ENCODE measurements at regions not wholly inside any gene's neighbourhood (a gene's known extent, or its start where the extent isn't known, plus 50 kb on each side); places are given as distances from the start of the nearest gene placed in this dataset.

DNA sequence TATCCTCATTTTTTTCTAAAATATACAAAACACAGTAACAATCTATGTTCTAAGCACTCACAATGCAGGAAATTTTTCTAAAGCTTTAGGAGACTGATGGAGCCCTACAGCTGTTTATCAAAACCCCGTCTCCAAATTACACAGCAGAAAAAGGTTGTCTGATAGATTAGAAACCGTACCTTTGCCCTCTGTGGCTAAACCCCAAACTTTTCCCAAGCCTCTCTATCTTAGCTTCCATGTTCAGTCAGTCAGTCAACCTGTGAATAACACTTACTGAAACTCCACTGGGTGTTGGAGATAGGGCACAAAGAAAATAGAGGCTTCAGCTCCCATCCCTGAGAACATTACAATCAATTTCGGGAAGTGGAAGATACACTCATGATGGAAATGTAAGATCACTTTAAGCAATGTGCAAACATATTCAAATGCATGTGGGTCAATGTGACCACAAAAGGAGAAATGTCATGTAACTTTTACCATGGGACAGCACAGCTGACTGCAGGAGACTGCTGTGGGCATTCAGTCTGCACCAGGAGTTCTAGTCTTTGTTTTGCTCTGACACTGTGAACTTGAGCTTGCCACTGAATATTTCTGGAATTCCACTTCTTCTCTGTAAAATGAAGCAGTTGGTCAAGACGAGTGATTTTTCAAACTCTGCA is 279.5 kb upstream of the PIK3R1 start:
- TF ChIP-seq, protein P1, sequence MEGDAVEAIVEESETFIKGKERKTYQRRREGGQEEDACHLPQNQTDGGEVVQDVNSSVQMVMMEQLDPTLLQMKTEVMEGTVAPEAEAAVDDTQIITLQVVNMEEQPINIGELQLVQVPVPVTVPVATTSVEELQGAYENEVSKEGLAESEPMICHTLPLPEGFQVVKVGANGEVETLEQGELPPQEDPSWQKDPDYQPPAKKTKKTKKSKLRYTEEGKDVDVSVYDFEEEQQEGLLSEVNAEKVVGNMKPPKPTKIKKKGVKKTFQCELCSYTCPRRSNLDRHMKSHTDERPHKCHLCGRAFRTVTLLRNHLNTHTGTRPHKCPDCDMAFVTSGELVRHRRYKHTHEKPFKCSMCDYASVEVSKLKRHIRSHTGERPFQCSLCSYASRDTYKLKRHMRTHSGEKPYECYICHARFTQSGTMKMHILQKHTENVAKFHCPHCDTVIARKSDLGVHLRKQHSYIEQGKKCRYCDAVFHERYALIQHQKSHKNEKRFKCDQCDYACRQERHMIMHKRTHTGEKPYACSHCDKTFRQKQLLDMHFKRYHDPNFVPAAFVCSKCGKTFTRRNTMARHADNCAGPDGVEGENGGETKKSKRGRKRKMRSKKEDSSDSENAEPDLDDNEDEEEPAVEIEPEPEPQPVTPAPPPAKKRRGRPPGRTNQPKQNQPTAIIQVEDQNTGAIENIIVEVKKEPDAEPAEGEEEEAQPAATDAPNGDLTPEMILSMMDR (IDR thresholded peaks at IDR 0.05), result no peak
- TF ChIP-seq FOXP1 (CRISPR knock-in tag; IDR thresholded peaks at IDR 0.05; ENCODE audit: borderline replicate concordance), result no peak
- TF ChIP-seq PREB (CRISPR knock-in tag; IDR thresholded peaks at IDR 0.05; ENCODE audit: borderline replicate concordance), result no peak
- TF ChIP-seq ZNF121 (CRISPR knock-in tag; IDR thresholded peaks at IDR 0.05), result no peak
- TF ChIP-seq MYBL2 (CRISPR knock-in tag; IDR thresholded peaks at IDR 0.05), result no peak
- no peak for TF ChIP-seq NR3C1 (CRISPR knock-in tag; conservative IDR thresholded peaks at IDR 0.05; ENCODE audit: low read depth)
- TF ChIP-seq USF2 (CRISPR knock-in tag; IDR thresholded peaks at IDR 0.05), result no peak
- no peak for TF ChIP-seq ZNF416 (CRISPR knock-in tag; IDR thresholded peaks at IDR 0.05)
- TF ChIP-seq JUN (CRISPR knock-in tag; IDR thresholded peaks at IDR 0.05), result no peak
- TF ChIP-seq ATF6 (CRISPR knock-in tag; IDR thresholded peaks at IDR 0.05), result no peak
- TF ChIP-seq, protein P2, sequence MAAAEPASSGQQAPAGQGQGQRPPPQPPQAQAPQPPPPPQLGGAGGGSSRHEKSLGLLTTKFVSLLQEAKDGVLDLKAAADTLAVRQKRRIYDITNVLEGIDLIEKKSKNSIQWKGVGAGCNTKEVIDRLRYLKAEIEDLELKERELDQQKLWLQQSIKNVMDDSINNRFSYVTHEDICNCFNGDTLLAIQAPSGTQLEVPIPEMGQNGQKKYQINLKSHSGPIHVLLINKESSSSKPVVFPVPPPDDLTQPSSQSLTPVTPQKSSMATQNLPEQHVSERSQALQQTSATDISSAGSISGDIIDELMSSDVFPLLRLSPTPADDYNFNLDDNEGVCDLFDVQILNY (CRISPR knock-in tag; IDR thresholded peaks at IDR 0.05), result no peak
- TF ChIP-seq IRF2 (CRISPR knock-in tag; IDR thresholded peaks at IDR 0.05; ENCODE audit: borderline replicate concordance, low read depth), result no peak

All from WTC11 (cell line).